ENCODE measurements at regions not wholly inside any gene's neighbourhood (a gene's known extent, or its start where the extent isn't known, plus 50 kb on each side); places are given as distances from the start of the nearest gene placed in this dataset.
"Not testable (repeated sequence)": the region's sequence is repeated elsewhere in the genome, so short reads cannot be mapped to it uniquely, and the experiment has no call there.

DNA sequence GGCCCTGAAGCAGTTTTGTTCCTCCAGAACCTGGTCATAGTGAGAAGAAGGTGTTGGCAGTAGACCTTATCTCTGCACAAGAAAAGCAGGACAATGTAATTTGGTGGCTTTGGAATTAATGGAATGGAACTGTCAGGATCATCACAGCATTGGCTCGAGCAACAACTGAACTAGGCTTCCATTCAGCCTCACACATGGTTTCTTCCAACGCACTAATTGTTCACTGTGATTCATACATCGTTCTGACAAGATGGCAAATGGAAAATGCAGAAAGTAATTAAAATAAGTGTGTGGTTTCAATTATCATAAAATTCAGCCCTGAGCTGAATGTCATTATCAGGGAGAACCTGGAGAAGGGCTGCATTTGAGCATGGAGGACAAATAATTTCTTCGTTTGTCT, 80.6 kb downstream of the MFSD1 start:
- no peak for DNase-seq (ENCODE audit: low read depth)

DNA sequence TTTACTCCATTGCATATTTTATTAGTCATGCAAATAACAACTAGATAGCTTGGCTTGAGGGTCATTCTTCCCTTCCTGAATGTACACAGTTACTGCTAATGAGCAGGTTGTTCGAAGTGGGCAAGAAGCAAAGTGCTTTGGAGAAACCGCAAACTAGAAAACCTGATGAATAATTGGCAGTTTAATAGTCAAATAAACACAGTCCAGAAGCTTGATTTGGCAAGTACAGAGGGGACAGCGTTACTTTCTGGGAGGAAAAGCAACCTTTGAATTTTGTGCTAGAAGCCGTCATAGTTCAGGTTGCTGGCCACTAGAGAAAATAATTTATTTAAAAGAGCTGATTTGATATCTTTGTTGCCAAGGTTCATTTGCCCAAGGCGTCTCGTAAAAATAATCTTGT, 94.9 kb downstream of the MFSD1 start:
- DNase-seq (ENCODE audit: low read depth) = no peak

DNA sequence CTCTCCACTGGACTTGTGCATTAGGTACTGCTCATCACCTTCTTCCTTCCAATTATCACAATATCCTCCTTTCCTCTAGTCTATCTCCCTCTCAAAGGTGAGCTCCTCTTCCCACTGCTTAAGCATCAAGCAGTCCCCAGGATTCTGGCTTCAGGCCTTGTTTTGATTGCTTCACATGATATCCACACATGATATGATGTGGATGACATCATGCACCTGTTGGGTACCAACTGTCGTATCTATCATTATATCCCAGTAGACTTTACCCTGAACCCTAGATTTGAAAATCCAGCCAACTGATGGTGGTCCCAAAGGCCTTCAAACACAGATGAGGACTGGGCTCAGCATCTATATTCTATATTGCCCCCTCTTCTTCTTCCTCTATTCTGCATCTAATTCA, 104.9 kb downstream of the MFSD1 start:
- no peak for DNase-seq (ENCODE audit: low read depth)

DNA sequence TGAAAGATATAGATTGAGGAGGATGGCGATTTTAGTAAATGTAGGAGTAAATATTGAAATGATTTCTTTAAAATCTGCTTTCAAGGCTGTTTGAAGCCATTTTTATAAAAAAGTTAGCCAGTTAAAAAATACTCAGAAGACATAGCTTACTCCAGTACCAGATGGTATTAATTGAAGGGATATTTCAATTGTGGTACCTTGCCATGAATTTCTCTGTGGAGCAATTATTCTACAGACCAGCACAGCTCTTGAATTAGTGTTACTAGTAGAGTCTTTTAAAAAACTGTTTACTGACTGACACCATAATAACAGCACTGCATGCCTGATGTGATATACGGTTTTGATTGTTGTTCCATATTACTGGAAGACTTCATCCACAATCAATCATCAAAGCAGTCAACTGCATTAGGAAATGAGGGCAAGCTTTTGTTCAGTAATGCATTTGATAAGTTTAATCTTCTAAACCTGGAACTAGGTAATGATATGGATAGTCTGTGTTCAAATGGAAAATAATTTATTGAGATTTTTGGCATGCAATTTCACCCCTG, 106.4 kb downstream of the MFSD1 start:
- DNase-seq (ENCODE audit: low read depth) = no peak

DNA sequence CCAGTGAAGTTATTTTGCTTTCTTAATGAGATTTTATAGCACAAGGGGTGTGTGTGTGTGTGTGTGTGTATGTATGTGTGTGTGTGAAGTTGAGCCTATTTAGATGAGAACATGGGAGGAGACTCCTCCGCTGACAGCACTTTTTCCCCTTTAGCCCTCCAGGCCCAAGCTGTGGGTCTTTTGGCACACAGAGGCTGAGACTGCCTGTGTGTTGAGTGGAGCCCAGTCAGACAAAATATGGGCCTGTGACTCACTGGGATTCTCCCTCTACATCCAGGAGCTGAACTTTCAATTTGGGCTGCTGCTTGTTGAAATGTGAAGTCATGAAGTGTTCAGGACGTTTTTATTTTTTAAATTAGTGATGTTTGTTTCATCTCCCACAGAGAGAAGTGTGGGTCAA, 108.0 kb downstream of the MFSD1 start:
- no peak for DNase-seq (ENCODE audit: low read depth)

DNA sequence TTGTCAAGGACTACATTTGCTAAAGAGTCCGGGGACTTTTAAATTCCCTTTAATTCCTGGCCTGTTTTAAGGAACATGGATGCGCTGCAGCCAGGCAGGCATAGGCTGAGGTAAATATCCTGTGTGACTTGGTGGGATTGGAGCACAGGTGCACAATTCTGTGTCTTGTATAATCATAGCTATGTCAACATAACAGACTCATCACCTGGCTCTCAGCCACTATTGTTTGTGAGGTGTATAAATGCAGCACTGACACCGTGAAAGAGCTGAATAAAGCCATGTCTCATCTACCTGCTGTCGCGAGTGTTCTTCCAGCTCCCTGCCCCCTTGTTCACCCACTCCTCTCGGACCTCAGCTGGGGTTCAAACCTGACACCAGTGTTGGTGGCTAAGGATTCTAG, 109.7 kb downstream of the MFSD1 start:
- DNase-seq (ENCODE audit: low read depth) = no peak

DNA sequence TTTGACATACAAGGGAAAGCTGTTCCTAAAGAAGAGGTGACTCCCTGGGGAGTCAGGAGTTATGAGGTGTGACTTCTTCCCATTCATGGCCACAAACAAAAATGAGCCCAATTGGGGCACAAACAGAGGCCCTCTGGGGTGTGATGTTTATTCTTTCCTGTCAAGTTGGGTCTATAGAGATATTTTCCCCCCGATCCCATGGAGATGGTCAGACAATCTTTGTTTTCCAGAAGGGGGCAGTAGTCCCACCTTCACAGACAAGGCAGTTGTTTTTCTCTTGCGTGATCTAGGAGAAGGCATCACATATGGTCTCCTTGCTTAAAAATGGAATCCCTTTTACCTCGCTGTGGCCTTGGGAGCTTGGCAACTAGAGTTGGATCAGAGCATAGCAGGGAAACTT, 110.3 kb downstream of the MFSD1 start:
- DNase-seq (ENCODE audit: low read depth) = no peak

DNA sequence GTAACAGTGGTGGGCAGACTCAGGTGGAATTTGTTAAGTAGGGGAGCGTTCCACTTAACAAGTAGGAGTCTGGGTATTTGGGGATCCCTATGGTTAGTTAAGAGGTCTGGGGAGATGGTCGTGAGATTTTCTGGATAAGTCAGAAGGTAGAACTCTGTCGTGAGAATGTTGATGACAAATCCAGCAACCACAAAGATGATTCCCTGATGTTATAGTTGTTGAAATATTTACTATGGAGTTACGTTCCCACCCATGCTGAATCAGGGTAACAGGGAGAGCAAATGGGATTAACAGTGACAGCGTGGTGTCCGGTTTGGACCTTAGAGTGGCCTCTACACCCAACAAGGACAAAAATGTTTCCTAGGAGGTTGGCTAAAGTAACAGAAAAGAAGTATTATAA, 110.8 kb downstream of the MFSD1 start:
- no peak for DNase-seq (ENCODE audit: low read depth)

DNA sequence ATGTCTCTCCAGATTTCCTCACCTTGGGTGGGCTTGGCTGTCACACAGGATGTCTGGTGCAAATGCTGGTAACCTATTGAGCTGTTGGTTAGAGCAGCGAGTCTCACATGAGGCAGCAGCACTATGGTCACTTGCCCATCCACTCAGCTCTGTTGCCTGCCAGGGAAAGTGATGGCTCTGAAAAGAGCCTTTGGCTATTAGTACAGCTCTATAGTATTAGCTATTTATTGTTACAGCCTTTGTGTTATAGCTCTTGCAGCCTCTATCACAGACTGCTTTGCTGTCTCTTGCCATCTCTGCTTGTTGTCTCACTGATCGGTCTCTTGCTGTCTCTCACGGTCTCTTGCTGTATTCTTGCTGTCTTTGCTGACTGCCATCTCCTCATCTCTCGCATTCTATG, 114.3 kb downstream of the MFSD1 start:
- no peak for DNase-seq (ENCODE audit: low read depth)

DNA sequence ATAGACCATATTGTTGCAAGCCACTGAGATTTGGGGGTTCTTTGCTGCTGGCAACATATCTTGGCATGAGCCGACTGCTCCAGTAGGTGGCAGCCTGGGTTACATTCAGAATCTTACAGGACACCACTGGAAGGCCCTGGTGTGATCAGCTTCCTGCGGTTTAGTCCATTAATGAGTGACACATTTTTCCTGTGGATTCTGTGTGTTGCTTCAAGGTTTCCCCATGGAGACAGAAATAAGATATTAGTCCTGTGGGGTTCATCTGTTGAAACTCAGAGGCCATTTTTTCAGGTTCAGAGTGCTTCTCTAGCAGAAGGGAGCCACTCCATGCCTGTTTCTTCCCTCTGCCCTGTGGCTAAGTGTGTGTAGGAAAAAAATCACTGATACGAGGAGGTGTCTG, 116.2 kb downstream of the MFSD1 start:
- peak; percentile 15 for DNase-seq (ENCODE audit: low read depth)

DNA sequence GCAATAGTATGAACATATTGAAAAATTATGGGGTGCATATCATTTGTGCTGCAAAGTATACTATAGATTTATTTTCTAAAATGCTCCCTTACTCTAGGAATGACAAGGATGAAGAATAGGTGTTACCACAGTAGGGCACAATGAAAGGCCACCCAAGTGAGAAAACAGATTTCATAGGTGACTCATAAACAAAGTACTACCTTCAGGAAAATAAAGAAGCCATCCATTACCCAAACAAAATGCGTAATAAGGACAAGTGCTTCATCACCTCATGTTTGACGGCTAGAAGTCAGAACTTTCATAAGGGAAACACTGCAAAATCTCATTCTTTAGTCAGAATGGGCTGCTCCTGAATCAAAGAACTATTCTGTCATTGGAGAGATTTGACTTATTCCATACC, 116.6 kb downstream of the MFSD1 start:
- DNase-seq (ENCODE audit: low read depth) = no peak

DNA sequence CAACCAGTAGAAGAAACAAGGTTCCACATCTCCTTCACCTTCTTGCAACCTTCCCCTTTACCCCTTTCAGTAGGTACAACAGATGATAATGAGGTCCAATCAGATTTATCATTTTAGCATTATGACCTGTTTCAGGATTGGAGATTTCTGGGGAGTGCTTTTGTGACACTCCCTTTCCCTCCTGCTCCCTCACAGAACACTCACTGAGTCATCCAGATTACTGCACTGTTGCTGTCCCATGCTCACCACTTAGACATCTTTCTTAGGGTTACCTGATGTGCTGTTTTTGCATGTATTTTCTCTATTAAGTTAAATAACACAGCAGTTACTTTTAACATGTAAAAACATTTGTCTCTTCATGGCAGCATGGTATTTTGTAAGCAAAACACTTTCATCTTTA, 118.5 kb downstream of the MFSD1 start:
- DNase-seq (ENCODE audit: low read depth) = no peak

DNA sequence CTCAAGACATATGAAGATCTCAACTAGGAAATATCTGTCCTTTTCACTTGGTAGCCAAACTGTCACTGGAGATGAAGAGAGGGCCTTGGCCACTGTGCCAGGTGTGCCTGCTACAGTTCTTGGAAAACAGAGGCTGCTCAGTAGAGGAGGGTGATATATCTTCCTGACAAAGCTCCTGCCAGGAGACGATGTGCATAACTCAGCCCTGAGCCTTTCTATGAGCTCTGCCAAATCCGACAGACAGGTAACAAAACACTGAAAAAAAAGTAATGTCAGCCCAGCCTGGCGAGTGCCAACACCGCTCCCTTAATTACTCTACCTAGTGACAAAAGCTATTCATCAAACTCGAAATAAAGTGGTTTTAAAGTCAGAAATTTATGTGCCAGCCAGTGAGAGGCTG, 123.2 kb downstream of the MFSD1 start:
- DNase-seq (ENCODE audit: low read depth) = no peak

DNA sequence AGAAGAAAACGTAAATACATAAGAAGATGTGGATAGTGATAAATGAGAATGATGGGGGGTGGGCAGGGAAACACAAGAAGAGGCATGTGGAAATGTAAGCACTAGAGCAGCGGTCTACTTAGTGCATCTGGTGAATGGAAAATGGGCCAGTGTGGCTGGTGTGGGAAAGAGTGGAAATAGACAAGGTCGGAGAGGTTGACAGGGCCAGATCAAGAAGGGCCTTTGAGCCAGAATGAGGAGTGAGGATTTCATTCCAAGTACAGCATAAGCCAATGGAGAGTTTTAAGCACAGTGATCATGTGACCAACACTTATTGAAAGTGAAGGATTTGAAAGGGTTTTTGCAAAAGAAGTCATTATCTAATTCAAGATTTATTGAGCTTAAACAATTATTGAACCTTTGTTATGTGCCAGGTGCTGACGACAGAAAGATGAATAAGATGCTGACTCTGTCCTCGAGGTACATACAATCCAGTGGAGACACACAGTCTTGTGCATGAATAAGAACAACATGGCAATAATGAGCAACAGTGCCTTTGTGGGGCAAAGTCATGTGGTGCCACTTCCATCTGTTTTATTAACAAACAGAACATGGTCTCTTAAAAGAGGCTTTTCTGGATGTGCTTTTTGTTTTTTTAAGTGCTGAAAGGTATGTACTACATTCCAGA, 124.1 kb downstream of the MFSD1 start:
- no peak for DNase-seq (ENCODE audit: low read depth)

DNA sequence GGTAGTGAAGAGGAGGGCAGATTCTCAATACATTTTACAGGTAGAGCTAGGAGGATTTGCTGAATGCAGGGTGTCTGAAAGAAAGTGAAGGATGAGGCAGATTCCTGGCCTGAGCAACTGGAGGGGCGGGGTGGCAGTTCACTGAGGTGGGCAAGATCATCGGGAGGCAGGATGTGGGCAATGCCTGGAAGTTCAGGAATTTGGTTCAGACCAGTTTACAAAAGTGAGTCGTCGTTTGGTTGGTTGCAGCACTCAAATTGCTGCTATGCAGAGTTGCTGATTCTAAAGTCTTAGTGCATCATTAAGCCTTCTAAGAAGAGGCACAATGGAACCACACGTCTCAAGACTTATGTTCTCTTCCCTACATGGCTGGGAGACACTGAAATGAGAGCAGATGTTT, 134.0 kb downstream of the MFSD1 start:
- no peak for DNase-seq (ENCODE audit: low read depth)

DNA sequence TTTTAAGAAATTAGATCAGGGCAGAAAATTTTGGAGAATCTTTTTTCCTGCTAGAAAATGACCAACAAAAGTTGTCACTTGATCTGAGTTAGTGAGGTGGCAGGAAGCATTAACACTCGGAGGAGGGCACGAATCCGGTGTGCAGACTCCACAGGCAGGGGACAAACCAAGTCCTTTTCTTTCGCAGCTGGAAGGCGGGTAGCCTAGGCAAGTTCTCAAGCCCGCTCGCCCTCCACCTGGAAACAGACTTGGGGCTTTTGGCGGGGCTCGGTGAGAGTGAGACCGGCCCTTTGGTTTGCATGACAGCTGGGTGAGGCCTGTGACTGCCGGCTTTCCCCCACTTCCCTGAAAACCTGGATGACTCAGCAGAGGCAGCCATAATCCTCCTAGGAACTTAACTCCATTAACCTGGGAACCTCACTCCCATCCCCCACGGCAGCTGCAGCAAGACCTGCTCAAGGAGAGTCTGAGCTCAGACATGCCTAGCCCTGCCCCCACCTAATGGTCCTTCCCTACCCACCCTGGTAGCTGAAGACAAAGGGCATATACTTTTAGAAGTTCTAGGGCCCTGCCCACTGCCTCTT, 134.8 kb downstream of the MFSD1 start:
- no peak for DNase-seq (ENCODE audit: low read depth)

DNA sequence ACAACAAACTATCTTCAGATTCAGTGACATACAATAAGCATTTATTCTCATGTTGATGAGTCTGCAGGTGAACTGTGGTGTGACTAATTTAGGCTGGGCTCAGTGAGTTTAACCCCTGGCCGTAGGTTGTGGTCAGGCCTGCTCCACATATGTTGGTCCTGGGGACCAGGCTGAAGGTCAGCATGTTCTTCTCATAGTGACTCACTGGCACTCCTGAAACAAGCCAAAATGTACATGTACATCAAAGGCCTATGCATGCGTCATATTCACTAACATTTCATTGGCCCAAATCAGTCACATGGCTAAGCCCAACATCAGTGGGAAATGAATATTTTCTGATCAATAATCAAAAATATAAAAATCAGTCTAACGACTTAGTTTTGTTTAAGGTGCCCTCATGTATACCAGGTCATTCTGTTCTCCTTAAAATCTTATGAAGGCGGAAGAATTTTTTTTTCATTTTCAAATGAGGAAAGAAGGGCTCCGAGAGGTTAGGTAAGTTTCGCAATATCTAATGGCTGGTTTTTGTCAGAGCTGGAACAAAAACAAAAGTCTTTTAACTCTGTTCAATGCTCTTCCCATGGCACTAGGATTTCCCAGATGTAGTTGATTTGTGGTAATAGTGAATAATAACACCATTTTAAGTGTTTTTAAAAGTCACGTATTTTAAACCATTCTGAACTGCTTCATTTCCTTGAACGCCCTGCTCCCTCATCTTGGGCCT, 148.5 kb downstream of the MFSD1 start:
- DNase-seq (ENCODE audit: low read depth) = no peak

DNA sequence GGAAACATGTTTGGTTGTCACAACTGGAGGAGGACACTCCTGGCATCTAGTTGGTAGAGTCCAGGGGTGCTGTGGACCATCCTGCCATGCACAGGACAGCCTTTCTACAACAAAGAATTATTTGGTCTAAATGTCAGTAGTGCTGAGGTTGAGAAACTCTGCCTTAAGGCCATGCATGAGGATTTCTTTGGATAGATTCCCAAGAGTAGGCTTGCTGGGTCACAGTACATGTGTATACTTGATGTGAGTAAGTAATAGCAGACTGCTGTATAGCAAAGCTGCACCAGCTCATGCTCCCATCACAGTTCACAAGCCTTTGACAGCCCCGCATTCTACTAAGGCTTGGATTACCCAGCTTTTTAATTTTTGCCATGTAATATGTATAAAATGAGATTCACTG, 151.3 kb downstream of the MFSD1 start:
- no peak for DNase-seq (ENCODE audit: low read depth)

DNA sequence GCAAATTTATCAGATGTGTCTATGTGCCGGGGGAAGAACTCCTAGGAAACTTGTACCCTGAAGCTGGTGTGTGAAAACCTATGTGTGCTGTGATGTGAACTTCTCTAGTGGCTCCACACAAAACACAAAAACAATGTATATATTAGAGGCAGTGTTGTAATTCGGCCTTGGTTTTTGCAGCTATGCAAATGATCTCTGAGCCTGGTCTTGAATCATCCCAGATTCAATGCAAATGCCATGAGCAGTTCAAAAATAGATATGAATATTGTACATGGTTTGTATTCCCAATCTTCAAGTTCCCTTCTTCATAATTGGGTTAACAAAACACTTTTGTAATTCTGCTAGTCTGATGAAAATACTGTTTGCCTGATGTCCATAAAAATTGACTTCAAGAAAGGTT, 152.6 kb downstream of the MFSD1 start:
- DNase-seq (ENCODE audit: low read depth) = no peak

DNA sequence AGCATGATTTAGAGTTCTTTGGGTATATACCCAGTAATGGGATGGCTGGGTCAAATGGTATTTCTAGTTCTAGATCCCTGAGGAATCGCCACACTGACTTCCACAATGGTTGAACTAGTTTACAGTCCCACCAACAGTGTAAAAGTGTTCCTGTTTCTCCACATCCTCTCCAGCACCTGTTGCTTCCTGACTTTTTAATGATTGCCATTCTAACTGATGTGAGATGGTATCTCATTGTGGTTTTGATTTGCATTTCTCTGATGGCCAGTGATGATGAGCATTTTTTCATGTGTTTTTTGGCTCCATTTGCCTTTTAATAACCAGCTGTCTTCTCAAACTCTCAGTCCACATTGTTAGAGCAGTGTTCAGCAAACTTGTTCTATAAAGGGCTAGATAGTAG, 155.9 kb downstream of the MFSD1 start:
- not testable (repeated sequence) for DNase-seq (ENCODE audit: low read depth)

DNA sequence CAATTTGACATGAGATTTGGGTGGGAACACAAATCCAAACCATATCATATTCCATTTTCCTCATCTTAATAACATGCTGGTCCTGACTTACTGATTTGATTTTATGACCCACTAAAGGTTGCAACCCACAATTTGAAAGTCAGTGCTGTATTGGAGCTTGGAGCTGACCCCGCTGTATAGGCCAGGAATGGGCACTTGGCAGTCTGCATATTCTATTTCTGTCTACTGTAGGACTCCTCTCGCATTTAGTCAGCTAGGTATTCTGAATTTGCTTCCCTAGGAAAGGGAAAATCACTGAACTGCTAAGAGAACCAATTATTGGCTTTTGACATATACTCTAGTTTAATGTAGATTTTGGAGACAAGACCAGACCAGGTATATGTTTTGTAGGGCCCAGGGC, 157.0 kb downstream of the MFSD1 start:
- DNase-seq (ENCODE audit: low read depth) = no peak

DNA sequence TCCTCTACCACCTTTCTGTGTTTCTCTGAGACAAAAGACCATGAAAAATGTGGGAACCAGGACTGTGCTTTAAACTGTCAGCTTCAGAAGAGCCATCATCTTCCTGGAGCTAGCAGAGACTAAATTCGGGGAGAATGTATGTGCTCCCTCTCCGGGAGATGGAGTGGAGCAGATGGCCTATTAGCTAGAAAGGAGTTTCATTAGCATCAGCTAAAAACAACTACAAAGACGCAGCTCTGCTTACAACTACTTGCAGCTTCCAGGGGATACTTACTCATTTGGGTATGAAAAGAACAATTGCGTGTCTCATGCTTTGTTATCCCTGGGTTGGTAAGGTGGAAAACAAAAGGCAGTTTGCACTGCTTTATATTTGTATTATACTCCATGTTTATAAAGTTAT, 159.6 kb downstream of the MFSD1 start:
- no peak for DNase-seq (ENCODE audit: low read depth)

DNA sequence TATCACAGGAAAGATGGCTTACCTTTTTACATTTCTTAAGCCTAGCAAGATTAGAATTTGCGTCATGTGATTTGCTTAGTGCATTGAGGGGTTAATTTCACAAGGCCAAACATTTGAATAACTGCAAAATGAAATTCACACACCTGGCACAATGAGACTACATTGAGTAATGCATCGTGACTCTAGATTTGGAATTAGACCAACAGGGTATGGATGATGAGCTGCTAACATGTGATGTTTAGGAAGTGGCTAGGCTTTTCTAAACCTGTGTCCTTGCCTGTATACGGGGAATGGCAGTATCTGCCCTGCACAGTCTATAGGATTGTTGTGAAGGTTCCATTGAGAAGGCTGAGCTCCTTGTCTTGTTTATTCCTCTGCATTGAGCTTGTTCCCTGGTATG, 160.1 kb downstream of the MFSD1 start:
- no peak for DNase-seq (ENCODE audit: low read depth)

DNA sequence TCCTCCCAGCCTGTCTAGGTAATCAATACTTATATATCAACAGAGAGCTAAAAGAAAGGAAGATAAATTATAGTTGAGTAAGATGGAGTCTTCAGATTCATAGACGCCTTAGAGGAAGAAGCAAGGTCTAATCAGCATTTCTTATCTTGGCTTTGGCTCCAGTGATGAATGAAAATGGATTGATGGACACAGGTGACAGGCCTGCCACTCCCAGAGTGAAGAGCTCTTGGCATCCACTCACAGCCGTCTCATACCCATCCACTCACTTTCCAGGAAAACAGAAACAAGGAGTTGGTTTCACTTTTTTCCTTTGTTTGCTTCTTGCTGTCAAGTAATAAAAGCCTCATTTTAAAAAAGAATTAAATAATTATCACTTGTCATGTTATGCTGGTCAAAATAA, 168.2 kb downstream of the MFSD1 start:
- DNase-seq (ENCODE audit: low read depth) = no peak
